ENCODE measurements at regions not wholly inside any gene's neighbourhood (a gene's known extent, or its start where the extent isn't known, plus 50 kb on each side); places are given as distances from the start of the nearest gene placed in this dataset.

DNA sequence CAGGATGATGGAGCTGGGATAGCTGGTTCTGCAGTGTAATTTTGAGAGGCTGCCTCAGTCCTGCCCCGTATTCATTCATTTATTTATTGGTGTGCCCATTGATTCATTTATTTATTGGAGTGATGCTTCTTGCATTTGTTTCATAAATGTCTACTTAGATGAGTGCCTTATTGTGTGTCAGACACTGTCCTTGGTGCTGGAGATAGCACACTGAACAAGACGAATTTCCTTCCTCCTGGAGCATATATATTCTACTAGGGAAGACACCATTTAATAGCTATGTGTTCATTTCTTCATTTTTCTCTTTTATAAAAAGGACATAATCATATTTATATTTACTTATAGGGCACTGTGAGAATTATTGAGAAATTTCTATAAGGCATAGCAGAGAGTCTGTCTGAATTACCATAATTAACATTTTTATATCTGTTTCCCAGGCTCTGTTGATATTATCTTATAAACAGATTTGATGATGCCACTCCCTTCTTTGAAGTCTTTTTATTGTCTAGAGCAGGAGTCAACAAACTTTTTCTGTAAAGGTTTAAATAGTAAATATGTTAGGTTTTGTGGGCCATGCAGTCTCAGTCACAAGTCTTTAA is 433.9 kb upstream of the ZNF608 start:
- Histone ChIP-seq H3K9me3 (ENCODE audit: control insufficient read depth in 2 of 2, low read length in 2 of 2) (no peaks in the 10 kb centered on the region), H3K4me1 (ENCODE audit: control insufficient read depth, insufficient read depth, low read length) (no peaks in the 10 kb centered on the region), H3K27me3 (ENCODE audit: control insufficient read depth in 1 of 2, insufficient read depth in 2 of 2, low read length in 2 of 2) (no peaks in the 10 kb centered on the region), H3K4me3 (ENCODE audit: low read length in 2 of 2) (no peak overlapping the region), H3K36me3 (ENCODE audit: control insufficient read depth in 2 of 2, insufficient read depth in 2 of 2, low read length in 2 of 2) (no peaks in the 10 kb centered on the region), H3K27ac (ENCODE audit: low read length) (no peak overlapping the region), H3K9ac (ENCODE audit: low read length in 2 of 2) (no peak overlapping the region)

DNA sequence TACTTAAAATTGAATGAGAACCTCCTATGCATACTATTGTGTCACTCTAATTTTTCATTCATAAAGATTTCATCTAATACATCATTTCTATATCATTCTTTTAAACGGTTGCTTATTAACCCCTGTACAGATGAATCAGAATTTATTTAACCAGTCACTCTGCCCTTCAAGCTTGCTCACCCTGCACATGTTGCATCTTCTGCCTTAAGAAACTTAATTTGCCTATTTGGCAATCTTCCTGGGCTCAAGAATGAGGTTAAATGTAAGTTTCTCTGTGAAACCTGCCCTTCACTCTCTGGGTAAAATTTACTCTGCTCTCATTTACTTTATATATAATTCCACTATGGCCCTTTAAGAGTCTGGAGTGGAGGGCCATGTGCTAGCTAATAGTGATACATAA is 434.7 kb upstream of the ZNF608 start:
- no peak overlapping the region for H3K27ac ChIP-seq (ENCODE audit: low read length)
- no peak overlapping the region for H3K4me3 ChIP-seq (ENCODE audit: low read length in 2 of 2)

DNA sequence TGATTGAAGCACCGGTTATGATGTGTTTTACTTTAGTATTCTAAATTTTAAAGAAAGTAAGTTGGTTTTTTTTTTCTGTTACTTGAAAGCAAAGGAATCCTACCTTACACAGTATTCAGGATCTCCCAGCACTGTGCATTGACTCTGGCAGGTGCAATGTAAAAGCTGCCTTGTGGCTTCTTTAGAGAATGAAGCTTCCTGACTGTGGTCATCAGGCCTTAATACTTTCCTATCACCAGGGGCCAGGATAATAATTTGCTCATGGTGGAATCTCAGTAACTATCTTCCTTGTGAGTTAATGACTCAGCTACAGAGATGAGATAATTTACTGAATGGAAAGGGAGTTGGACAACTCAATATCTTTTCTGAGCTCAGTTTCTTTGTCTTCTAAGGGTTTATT is 435.5 kb upstream of the ZNF608 start:
- no peaks in the 10 kb centered on the region for H3K27me3 ChIP-seq (ENCODE audit: control insufficient read depth in 1 of 2, insufficient read depth in 2 of 2, low read length in 2 of 2)
- no peaks in the 10 kb centered on the region for H3K36me3 ChIP-seq (ENCODE audit: control insufficient read depth in 2 of 2, insufficient read depth in 2 of 2, low read length in 2 of 2)
- no peak overlapping the region for H3K4me3 ChIP-seq (ENCODE audit: low read length in 2 of 2)
- H3K4me1 ChIP-seq (ENCODE audit: control insufficient read depth, insufficient read depth, low read length) = no peaks in the 10 kb centered on the region
- no peaks in the 10 kb centered on the region for H3K9me3 ChIP-seq (ENCODE audit: control insufficient read depth in 2 of 2, low read length in 2 of 2)
- no peak overlapping the region for H3K27ac ChIP-seq (ENCODE audit: low read length)
- no peak overlapping the region for H3K9ac ChIP-seq (ENCODE audit: low read length in 2 of 2)

More for the DNA sequence above, 434.7 kb upstream of the ZNF608 start:
- Histone ChIP-seq H3K9me3 (ENCODE audit: control insufficient read depth in 2 of 2, low read length in 2 of 2) (no peaks in the 10 kb centered on the region), H3K4me1 (ENCODE audit: control insufficient read depth, insufficient read depth, low read length) (no peaks in the 10 kb centered on the region), H3K9ac (ENCODE audit: low read length in 2 of 2) (no peak overlapping the region), H3K36me3 (ENCODE audit: control insufficient read depth in 2 of 2, insufficient read depth in 2 of 2, low read length in 2 of 2) (no peaks in the 10 kb centered on the region), H3K27me3 (ENCODE audit: control insufficient read depth in 1 of 2, insufficient read depth in 2 of 2, low read length in 2 of 2) (no peaks in the 10 kb centered on the region)

DNA sequence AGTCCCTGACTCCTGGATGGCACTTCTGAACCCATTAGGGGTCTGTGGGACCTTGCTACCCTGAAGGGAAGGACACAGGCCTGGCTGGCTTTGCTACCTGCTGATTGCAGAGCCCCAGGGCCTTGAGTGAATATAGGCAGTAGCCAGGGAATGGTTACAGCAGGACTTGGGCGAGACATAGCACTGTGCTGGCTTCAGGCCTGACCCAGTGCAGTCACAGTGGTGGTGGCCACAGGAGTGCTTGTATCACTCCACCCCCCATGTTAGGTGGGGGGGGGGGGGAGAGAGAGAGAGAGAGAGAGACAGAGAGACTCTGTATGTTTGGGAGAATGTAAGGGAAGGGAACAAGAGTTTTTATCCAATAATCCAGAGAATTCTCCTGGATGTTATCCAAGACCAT is 439.3 kb upstream of the ZNF608 start:
- Histone ChIP-seq H3K9me3 (ENCODE audit: control insufficient read depth in 2 of 2, low read length in 2 of 2) (no peaks in the 10 kb centered on the region), H3K27ac (ENCODE audit: low read length) (no peak overlapping the region), H3K4me1 (ENCODE audit: control insufficient read depth, insufficient read depth, low read length) (no peaks in the 10 kb centered on the region), H3K4me3 (ENCODE audit: low read length in 2 of 2) (no peak overlapping the region), H3K27me3 (ENCODE audit: control insufficient read depth in 1 of 2, insufficient read depth in 2 of 2, low read length in 2 of 2) (no peaks in the 10 kb centered on the region), H3K36me3 (ENCODE audit: control insufficient read depth in 2 of 2, insufficient read depth in 2 of 2, low read length in 2 of 2) (no peaks in the 10 kb centered on the region), H3K9ac (ENCODE audit: low read length in 2 of 2) (no peak overlapping the region)

DNA sequence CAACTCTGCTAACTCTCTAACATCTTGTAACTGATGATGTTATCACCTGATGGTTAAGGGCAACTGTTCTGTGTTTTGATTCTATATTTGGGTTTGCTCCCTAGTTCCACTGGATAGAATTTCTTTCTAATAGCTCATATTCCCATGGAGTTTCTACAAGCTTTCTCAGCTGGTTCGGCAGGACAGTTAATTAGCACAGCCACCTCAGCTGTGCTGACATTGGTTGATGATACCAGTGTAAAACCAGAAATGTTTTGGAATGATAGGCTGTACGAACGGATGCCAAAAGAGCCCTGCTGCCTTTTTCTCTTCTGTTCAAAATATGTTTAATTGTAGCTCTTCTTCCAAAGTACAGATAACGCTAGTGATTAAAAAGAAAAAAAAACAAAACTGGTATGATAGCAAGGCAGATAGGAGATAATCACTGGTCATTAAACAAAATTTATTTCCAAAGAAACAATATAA is 440.5 kb upstream of the ZNF608 start:
- Histone ChIP-seq H3K4me3 (ENCODE audit: low read length in 2 of 2) (no peak overlapping the region), H3K27ac (ENCODE audit: low read length) (no peak overlapping the region), H3K27me3 (ENCODE audit: control insufficient read depth in 1 of 2, insufficient read depth in 2 of 2, low read length in 2 of 2) (no peaks in the 10 kb centered on the region), H3K9ac (ENCODE audit: low read length in 2 of 2) (no peak overlapping the region), H3K4me1 (ENCODE audit: control insufficient read depth, insufficient read depth, low read length) (no peaks in the 10 kb centered on the region), H3K36me3 (ENCODE audit: control insufficient read depth in 2 of 2, insufficient read depth in 2 of 2, low read length in 2 of 2) (no peaks in the 10 kb centered on the region), H3K9me3 (ENCODE audit: control insufficient read depth in 2 of 2, low read length in 2 of 2) (no peaks in the 10 kb centered on the region)

DNA sequence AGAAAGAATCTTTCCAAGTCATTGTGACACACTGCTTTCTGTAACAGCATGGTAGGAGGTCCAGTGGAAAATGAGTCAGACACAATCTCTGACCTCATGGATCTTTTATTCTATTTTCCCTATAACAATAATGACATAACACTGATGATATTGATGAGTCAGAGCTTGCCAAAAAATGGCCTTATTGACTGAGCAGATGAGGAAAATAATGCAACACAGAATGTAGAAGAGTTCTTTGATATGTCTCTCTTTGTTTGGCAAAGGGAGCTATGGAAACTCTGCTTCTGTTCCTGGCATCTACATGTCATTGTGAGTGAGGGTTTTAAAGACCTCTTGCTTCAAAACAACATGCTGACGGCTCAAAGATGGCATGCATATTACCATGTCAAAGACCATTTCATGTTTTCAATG is 443.1 kb upstream of the ZNF608 start:
- no peak overlapping the region for H3K4me3 ChIP-seq (ENCODE audit: low read length in 2 of 2)
- H3K27ac ChIP-seq (ENCODE audit: low read length) = no peak overlapping the region
- no peaks in the 10 kb centered on the region for H3K4me1 ChIP-seq (ENCODE audit: control insufficient read depth, insufficient read depth, low read length)
- no peaks in the 10 kb centered on the region for H3K9me3 ChIP-seq (ENCODE audit: control insufficient read depth in 2 of 2, low read length in 2 of 2)
- H3K27me3 ChIP-seq (ENCODE audit: control insufficient read depth in 1 of 2, insufficient read depth in 2 of 2, low read length in 2 of 2) = no peaks in the 10 kb centered on the region
- no peaks in the 10 kb centered on the region for H3K36me3 ChIP-seq (ENCODE audit: control insufficient read depth in 2 of 2, insufficient read depth in 2 of 2, low read length in 2 of 2)
- H3K9ac ChIP-seq (ENCODE audit: low read length in 2 of 2) = no peak overlapping the region

DNA sequence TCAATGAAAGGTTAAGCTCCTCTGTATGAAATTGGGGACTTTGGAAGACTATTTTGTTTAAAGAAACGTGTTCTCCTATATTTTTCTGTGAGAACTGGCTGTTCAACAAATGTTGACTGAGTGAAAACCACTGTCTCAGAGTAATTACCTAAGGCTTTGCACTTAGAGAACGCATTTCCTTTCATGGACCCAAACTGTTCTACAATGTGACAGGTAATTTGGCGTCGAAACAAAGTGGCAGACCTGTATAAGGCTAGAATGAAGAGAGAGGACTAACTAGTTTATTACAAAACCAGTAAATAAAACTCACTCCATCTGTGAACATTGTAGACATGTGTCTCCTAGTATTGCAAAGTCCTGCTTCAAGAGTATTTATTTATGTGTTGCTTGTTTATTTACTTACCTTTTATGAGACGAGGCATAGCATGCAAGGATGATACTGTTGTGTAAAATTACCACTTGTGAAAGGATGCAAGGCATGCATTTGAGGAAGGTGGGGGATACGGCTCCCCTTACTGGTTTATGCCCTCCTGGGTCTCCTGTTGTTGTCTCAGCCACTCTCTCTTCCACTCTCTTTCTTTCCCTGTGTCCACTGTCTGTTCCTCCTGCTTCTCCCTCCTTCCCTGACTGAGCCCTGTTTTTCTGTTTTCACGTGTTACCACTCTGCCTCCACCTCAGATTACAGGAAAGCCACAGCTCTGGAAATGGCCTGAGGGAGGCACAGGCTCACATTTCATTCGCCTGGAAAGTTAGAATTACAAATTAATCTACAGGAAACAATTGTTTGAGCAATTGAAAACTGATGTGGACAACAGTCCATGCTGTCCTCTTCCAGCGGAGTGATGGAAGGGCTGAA is 444.0 kb upstream of the ZNF608 start:
- Histone ChIP-seq H3K27me3 (ENCODE audit: control insufficient read depth in 1 of 2, insufficient read depth in 2 of 2, low read length in 2 of 2) (no peaks in the 10 kb centered on the region), H3K9me3 (ENCODE audit: control insufficient read depth in 2 of 2, low read length in 2 of 2) (no peaks in the 10 kb centered on the region), H3K4me3 (ENCODE audit: low read length in 2 of 2) (no peak overlapping the region), H3K36me3 (ENCODE audit: control insufficient read depth in 2 of 2, insufficient read depth in 2 of 2, low read length in 2 of 2) (no peaks in the 10 kb centered on the region), H3K9ac (ENCODE audit: low read length in 2 of 2) (no peak overlapping the region), H3K27ac (ENCODE audit: low read length) (no peak overlapping the region), H3K4me1 (ENCODE audit: control insufficient read depth, insufficient read depth, low read length) (no peaks in the 10 kb centered on the region)

DNA sequence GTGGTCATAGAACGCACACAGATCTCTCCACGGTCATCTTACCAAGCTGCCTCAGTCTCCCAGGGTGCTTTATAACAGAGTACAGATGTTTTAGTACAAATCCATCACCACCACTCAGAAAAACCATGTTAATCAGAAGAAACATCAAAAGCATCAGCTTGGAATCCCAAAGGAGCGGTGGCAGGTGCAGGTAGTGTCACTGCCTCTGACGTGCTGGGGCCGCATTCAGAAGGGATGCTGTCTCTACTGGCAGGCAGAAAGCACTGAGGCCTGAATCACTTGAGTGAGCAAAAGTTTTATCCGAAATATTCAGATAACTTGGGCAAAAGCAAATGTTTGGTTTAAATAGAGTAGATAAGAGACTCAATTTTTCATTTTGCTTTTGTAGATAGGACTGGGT is 448.4 kb upstream of the ZNF608 start:
- H3K4me1 ChIP-seq (ENCODE audit: control insufficient read depth, insufficient read depth, low read length) = peaks cover 8% of the 10 kb centered on the region
- no peaks in the 10 kb centered on the region for H3K36me3 ChIP-seq (ENCODE audit: control insufficient read depth in 2 of 2, insufficient read depth in 2 of 2, low read length in 2 of 2)
- H3K4me3 ChIP-seq (ENCODE audit: low read length in 2 of 2) = no peak overlapping the region
- H3K9ac ChIP-seq (ENCODE audit: low read length in 2 of 2) = no peak overlapping the region
- no peaks in the 10 kb centered on the region for H3K27me3 ChIP-seq (ENCODE audit: control insufficient read depth in 1 of 2, insufficient read depth in 2 of 2, low read length in 2 of 2)
- H3K9me3 ChIP-seq (ENCODE audit: control insufficient read depth in 2 of 2, low read length in 2 of 2) = no peaks in the 10 kb centered on the region
- no peak overlapping the region for H3K27ac ChIP-seq (ENCODE audit: low read length)

DNA sequence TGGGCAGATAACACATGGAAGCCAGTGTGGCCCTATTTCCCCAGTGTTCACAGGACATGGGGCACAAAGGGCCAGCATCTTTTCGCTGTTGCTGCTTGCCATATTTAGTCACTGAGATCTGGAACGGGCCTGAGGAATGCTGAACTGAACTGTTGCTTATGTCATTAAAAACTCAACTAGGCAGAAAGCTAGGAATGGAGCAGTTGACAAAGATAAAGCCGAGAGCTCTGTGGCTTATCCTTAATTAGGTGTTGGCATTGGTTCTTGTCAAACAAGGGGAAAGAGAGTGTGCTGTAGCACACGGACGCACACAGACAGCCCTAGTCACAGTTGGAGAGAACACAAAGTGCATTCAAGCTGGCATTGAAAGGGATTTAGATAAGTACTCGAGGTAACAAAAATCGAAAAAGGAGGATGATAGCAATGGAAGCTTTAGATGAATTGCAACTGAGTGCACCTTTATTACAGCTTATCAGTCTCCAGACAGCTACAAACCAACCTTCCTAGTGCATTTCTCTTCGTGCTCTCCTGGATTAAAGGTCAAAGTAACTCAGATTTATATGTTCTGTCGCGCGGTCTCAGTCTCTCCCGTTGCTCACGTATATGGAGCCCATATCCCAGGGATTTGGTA is 450.2 kb upstream of the ZNF608 start:
- Histone ChIP-seq H3K36me3 (ENCODE audit: control insufficient read depth in 2 of 2, insufficient read depth in 2 of 2, low read length in 2 of 2) (no peaks in the 10 kb centered on the region), H3K4me3 (ENCODE audit: low read length in 2 of 2) (peak overlapping the region in 1 of 2 donors; percentile 31), H3K9ac (ENCODE audit: low read length in 2 of 2) (no peak overlapping the region), H3K9me3 (ENCODE audit: control insufficient read depth in 2 of 2, low read length in 2 of 2) (no peaks in the 10 kb centered on the region), H3K27me3 (ENCODE audit: control insufficient read depth in 1 of 2, insufficient read depth in 2 of 2, low read length in 2 of 2) (no peaks in the 10 kb centered on the region), H3K27ac (ENCODE audit: low read length) (peak overlapping the region; percentile 18), H3K4me1 (ENCODE audit: control insufficient read depth, insufficient read depth, low read length) (peaks cover 8% of the 10 kb centered on the region)

DNA sequence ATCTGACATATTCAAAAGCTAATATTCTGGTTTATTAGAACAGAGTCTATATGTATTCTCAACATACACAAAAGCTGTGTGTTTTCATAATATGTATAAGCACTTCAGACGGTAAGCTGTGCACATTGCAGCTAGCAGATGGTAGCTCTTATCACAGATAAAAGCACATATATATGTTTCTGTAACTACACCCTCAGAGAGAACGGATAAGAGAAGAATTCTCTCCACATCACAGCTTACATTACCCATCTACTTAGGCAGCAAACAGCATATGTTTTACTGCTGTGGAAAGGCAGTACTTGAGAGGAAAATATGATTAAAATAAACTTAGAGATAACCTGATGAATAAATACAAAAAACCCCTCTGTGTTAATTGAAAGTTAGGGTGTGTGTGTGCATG is 450.9 kb upstream of the ZNF608 start:
- peaks cover 8% of the 10 kb centered on the region for H3K4me1 ChIP-seq (ENCODE audit: control insufficient read depth, insufficient read depth, low read length)
- no peak overlapping the region for H3K27ac ChIP-seq (ENCODE audit: low read length)
- H3K36me3 ChIP-seq (ENCODE audit: control insufficient read depth in 2 of 2, insufficient read depth in 2 of 2, low read length in 2 of 2) = no peaks in the 10 kb centered on the region
- no peak overlapping the region for H3K9ac ChIP-seq (ENCODE audit: low read length in 2 of 2)
- no peaks in the 10 kb centered on the region for H3K27me3 ChIP-seq (ENCODE audit: control insufficient read depth in 1 of 2, insufficient read depth in 2 of 2, low read length in 2 of 2)
- no peak overlapping the region for H3K4me3 ChIP-seq (ENCODE audit: low read length in 2 of 2)
- no peaks in the 10 kb centered on the region for H3K9me3 ChIP-seq (ENCODE audit: control insufficient read depth in 2 of 2, low read length in 2 of 2)

Data from stomach smooth muscle (tissue), 2 donors.